SU-DHL-6 (cell line): ENCODE measurements at regions not wholly inside any gene's neighbourhood (a gene's known extent, or its start where the extent isn't known, plus 50 kb on each side); places are given as distances from the start of the nearest gene placed in this dataset.

ENCODE experiments used
- H2AFZ ChIP-seq: fragments of 200-600 bp; sonication (generic); 2 replicates; pipeline ENCODE4 v1.6.1; 2014; ENCODE audit warnings: low read depth, mild to moderate bottlenecking, moderate library complexity, mixed read lengths, antibody characterized with exemption, low read length; ENCODE audit not compliant: severe bottlenecking
- H3F3A ChIP-seq: fragments of 200-600 bp; shearing (Covaris generic); 2 replicates; pipeline ENCODE4 v1.6.0; 2016; ENCODE audit warnings: antibody characterized with exemption, mild to moderate bottlenecking; ENCODE audit not compliant: insufficient read depth
- H3K27ac ChIP-seq: fragments of 200-600 bp; sonication (generic); 2 replicates; pipeline ENCODE4 v1.5.1; 2016; ENCODE audit warnings: low read depth, mild to moderate bottlenecking, low read length, moderate library complexity, mixed read lengths
- H3K27me3 ChIP-seq: fragments of 200-600 bp; sonication (generic), shearing (Covaris generic); 2 replicates; pipeline ENCODE4 v1.6.0; 2014; ENCODE audit warnings: mild to moderate bottlenecking, low read length
- H3K36me3 ChIP-seq: fragments of 200-600 bp; sonication (generic); 2 replicates; pipeline ENCODE4 v1.6.1; 2014; ENCODE audit warnings: mild to moderate bottlenecking, low read length, mixed read lengths
- H3K4me2 ChIP-seq: fragments of 300-600, 200-600 bp; shearing (Covaris generic), sonication (generic); 2 replicates; pipeline ENCODE4 v1.6.0; 2014; ENCODE audit warnings: low read length, low read depth, mild to moderate bottlenecking; ENCODE audit not compliant: poor library complexity, severe bottlenecking
- H3K4me3 ChIP-seq: fragments of 200-600 bp; sonication (generic); 2 replicates; pipeline ENCODE4 v1.5.1; 2014; ENCODE audit warnings: antibody characterized with exemption, low read length, mild to moderate bottlenecking, mixed read lengths; ENCODE audit not compliant: insufficient read depth, poor library complexity, severe bottlenecking
- H3K79me2 ChIP-seq: fragments of 200-600 bp; sonication (generic); 2 replicates; pipeline ENCODE4 v1.6.1; 2014; ENCODE audit warnings: mild to moderate bottlenecking, low read length, moderate library complexity; ENCODE audit not compliant: insufficient read depth
- H3K9ac ChIP-seq: fragments of 200-600 bp; sonication (generic); 2 replicates; pipeline ENCODE4 v1.7.0; 2014; ENCODE audit warnings: mild to moderate bottlenecking, low read length
- H3K9me2 ChIP-seq: fragments of 200-600 bp; sonication (generic); replicated peaks from 2 replicates; pipeline ENCODE4 v1.6.1; 2014; ENCODE audit warnings: low read length; ENCODE audit not compliant: insufficient read depth
- H3K9me3 ChIP-seq: fragments of 200-600 bp; sonication (generic); 2 replicates; pipeline ENCODE4 v1.6.1; 2014; ENCODE audit warnings: low read length, mixed read lengths; ENCODE audit not compliant: insufficient read depth
- H4K20me1 ChIP-seq: fragments of 200-600 bp; sonication (generic); 2 replicates; pipeline ENCODE4 v1.6.1; 2014; ENCODE audit warnings: low read depth, mild to moderate bottlenecking, antibody characterized with exemption, low read length, moderate library complexity, mixed read lengths
- EZH2phosphoT487 ChIP-seq: fragments of 200-600 bp; sonication (generic), shearing (Covaris generic); conservative IDR thresholded peaks from 2 replicates; pipeline ENCODE4 v1.6.1; 2018; ENCODE audit warnings: mild to moderate bottlenecking, antibody characterized with exemption, low read length, moderate library complexity, mixed read lengths
- TF ChIP-seq, protein P1 (sequence below): fragments of 200-600 bp; sonication (generic); IDR thresholded peaks from one replicate; pipeline ENCODE4 v1.5.1; 2017; ENCODE audit warnings: antibody characterized with exemption, mild to moderate bottlenecking, low read length, moderate library complexity; ENCODE audit not compliant: insufficient read depth, poor library complexity, severe bottlenecking

DNA sequence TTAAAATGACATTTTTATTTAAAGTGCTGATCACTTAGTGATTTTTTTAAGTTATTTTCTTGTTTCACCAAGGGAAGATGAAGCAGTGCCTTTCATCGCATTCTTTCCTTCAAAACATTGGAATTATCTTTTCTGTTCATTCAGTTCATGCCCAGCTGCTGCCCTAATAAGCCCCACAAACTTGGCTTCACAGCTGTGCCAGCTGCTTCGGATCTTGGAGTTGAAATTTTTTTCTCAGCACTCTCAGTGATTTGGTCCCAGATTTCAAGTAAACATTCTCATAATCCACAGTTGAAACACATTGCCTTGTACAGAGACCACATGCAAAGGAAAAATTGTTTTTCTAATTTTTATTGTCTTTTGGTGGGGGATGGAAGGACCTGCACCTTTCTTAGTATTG, 353.3 kb upstream of the LRP1B start:
- H3K36me3 ChIP-seq: no peaks in the 10 kb centered on the region
- no peak overlapping the region for H3K27ac ChIP-seq
- H3K4me2 ChIP-seq: no peak overlapping the region
- no peaks in the 10 kb centered on the region for H3K9me3 ChIP-seq
- H4K20me1 ChIP-seq: no peaks in the 10 kb centered on the region
- H3K79me2 ChIP-seq: no peaks in the 10 kb centered on the region
- H3K4me3 ChIP-seq: no peak overlapping the region
- H3K27me3 ChIP-seq: no peaks in the 10 kb centered on the region
- TF ChIP-seq, protein P1, sequence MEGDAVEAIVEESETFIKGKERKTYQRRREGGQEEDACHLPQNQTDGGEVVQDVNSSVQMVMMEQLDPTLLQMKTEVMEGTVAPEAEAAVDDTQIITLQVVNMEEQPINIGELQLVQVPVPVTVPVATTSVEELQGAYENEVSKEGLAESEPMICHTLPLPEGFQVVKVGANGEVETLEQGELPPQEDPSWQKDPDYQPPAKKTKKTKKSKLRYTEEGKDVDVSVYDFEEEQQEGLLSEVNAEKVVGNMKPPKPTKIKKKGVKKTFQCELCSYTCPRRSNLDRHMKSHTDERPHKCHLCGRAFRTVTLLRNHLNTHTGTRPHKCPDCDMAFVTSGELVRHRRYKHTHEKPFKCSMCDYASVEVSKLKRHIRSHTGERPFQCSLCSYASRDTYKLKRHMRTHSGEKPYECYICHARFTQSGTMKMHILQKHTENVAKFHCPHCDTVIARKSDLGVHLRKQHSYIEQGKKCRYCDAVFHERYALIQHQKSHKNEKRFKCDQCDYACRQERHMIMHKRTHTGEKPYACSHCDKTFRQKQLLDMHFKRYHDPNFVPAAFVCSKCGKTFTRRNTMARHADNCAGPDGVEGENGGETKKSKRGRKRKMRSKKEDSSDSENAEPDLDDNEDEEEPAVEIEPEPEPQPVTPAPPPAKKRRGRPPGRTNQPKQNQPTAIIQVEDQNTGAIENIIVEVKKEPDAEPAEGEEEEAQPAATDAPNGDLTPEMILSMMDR: no peak
- no peak for TF ChIP-seq EZH2phosphoT487
- no peak overlapping the region for H2AFZ ChIP-seq
- no peaks in the 10 kb centered on the region for H3K9me2 ChIP-seq
- H3K9ac ChIP-seq: no peak overlapping the region
- no peaks in the 10 kb centered on the region for H3F3A ChIP-seq

DNA sequence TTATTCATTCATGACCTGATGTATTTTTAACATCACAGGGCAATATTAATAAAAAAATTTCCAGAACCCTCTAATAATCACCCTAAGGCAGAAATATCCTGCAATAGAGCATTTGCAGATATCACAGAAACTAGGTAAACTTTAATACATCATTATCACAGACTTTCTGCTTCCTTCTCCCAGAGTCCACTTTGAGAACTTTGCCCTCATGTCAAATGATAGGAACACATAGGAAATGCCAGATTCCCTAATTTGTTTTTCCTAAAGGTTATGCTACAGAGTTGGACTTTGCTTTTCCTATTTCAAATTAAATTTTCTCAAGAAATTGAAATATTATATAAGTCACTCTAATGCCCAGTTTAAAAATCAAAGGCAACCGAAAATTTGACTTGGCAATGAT, 352.8 kb upstream of the LRP1B start:
- Histone ChIP-seq H3K4me2 (no peak overlapping the region), H3K27ac (no peak overlapping the region)

DNA sequence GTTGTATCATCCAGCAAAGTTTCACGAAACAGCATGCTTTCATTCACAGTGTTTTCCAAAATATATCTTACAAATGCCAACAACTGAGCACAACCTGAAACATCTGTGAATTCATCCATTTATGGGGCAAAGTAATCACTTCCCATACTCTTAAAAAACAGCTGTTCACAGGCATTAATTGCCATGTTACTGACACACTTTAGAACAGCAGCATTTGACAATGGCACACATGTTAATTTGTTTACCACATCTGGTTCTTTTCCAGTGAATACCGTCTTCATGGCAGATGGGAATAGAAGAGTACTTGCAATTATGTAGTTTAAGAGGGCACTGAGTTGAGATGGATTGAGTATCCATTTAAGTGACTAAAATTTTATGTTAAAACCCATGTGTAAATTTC, 347.4 kb upstream of the LRP1B start:
- H3K9me3 ChIP-seq: no peaks in the 10 kb centered on the region
- H3K9ac ChIP-seq: no peak overlapping the region
- H3K27ac ChIP-seq: no peak overlapping the region
- no peaks in the 10 kb centered on the region for H3K79me2 ChIP-seq
- TF ChIP-seq, protein P1: no peak
- TF ChIP-seq EZH2phosphoT487: no peak
- no peak overlapping the region for H2AFZ ChIP-seq
- H4K20me1 ChIP-seq: no peaks in the 10 kb centered on the region
- no peaks in the 10 kb centered on the region for H3K9me2 ChIP-seq
- no peaks in the 10 kb centered on the region for H3F3A ChIP-seq
- no peaks in the 10 kb centered on the region for H3K36me3 ChIP-seq
- no peak overlapping the region for H3K4me3 ChIP-seq
- H3K27me3 ChIP-seq: no peaks in the 10 kb centered on the region
- H3K4me2 ChIP-seq: no peak overlapping the region

More for the DNA sequence above, 352.8 kb upstream of the LRP1B start:
- Histone ChIP-seq H3K79me2 (no peaks in the 10 kb centered on the region), H3K9me2 (no peaks in the 10 kb centered on the region), H3K4me3 (no peak overlapping the region), H4K20me1 (no peaks in the 10 kb centered on the region), H2AFZ (no peak overlapping the region), H3K36me3 (no peaks in the 10 kb centered on the region), H3K9me3 (no peaks in the 10 kb centered on the region), H3F3A (no peaks in the 10 kb centered on the region), H3K9ac (no peak overlapping the region), H3K27me3 (no peaks in the 10 kb centered on the region)
- TF ChIP-seq, protein P1: no peak
- no peak for TF ChIP-seq EZH2phosphoT487

DNA sequence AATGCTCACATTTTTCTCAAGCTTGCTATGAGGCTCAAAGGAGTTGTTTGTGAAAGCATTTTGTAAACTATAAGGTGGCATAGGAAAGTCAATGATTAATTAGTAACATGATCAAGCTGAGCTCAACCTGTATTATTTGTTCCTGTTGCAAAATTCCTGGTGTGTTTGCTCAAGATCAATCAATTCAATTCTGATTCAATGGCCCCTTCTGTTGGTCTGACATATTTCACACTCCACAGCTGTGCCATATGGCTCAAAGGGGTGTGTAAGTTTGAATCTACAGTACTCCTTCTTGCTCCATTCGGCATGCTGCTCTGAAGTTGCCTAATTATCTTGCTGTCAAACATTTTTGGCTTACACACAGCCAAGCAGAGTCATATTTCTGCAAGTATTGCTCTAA, 341.6 kb upstream of the LRP1B start:
- no peak overlapping the region for H3K4me2 ChIP-seq
- no peaks in the 10 kb centered on the region for H3K27me3 ChIP-seq
- no peaks in the 10 kb centered on the region for H4K20me1 ChIP-seq
- TF ChIP-seq, protein P1: no peak
- no peak for TF ChIP-seq EZH2phosphoT487
- H3F3A ChIP-seq: no peaks in the 10 kb centered on the region
- H3K9me2 ChIP-seq: no peaks in the 10 kb centered on the region
- H3K27ac ChIP-seq: no peak overlapping the region
- no peaks in the 10 kb centered on the region for H3K36me3 ChIP-seq
- no peak overlapping the region for H2AFZ ChIP-seq
- no peaks in the 10 kb centered on the region for H3K79me2 ChIP-seq
- no peak overlapping the region for H3K9ac ChIP-seq
- H3K4me3 ChIP-seq: no peak overlapping the region
- no peaks in the 10 kb centered on the region for H3K9me3 ChIP-seq
